HG03159 (cell line): ENCODE measurements at regions not wholly inside any gene's neighbourhood (a gene's known extent, or its start where the extent isn't known, plus 50 kb on each side); places are given as distances from the start of the nearest gene placed in this dataset.

Experiments
- ATAC-seq: cut with Tn5 transposase; IDR thresholded peaks from one replicate; pipeline ENCODE4 v1.9.1; 2021; ENCODE audit warnings: mild to moderate bottlenecking, moderate library complexity; ENCODE audit not compliant: unreplicated experiment

DNA sequence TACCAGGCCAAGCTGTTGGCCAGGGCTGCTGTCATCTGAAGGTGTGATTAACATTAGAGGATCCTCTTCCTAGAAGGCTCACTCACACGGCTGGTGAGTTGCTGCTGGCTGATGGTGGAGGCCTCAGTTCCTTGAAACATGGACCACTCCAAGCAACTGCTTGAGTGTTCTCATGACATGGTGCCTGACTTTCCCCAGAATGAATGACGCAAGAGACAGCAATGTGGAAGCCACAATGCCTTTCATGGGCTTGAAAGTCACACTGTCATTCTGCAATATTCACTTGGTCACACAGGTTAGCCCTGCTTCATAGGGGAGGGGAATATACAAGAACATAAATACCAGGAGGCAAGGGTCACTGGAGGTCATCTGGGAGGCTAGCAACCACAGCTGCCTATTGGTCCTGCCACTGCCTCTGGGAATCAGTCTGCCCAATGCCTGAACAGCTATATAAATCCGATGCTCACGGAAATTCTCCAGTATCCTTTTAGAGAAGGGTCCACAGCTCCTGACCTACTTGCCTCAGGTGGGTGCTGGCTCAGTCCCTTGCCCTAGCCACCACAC, 97.1 kb upstream of the MAML3 start:
- ATAC-seq = no peak

- ATAC-seq = no peak
Measured at GRCh38 chr4:140249351-140249750, 95.4 kb upstream of the MAML3 start.

DNA sequence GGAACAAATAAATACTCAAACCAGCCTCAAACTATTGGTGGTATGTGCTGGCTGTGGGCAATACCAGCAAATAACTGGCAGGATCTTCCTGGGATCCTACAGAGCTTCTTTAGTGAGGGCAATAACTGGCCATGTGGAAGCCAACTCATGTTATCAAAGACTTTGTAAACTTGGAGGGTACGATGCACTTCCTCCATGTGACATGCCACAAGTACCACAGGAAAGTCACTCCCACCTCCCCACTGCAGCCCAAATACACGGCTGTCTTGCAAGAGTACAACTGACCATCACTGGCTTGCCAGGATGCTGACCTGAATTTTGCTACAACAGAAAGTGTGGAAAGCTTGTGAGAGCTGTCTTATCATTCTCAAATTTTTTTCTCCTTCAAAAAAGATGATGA, 93.3 kb upstream of the MAML3 start:
- no peak for ATAC-seq

DNA sequence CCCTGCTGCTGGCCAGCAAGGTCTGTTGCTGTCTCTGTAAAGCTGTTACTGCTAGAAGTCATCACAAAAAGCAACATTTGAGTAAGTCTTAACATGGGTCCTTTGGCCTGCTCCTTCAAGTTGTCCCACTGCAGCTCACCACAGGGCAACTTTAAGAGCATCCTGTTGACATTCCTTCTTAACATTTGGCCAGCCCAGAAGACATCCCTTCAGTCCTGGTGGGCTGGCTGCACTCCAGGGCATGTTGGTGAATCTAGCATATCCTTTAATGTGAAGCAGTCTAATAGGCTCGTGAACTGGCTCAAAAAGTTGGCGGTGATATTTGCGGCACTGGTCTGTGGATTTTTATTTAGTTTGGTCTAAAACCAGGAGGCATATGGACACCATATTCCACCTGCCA, 92.2 kb upstream of the MAML3 start:
- no peak for ATAC-seq

DNA sequence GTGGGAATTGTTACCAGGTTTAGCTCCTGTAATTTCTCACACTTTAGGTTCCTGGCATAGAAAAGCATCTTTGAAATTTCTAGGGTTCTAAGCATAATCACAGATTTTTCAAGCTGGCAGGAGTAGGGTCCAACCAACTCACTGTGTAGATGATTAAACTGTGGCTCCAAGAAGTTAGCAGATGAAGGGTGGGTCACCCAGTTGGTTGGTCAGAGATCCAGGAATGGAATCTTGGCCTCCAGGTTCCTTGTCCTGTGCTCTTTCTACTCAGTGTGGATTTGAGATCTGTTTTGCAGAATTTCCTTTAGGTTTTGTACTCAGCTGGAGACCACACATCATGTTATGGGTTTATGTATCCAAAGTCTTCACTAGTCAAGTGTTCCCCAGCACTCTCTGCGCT, 90.3 kb upstream of the MAML3 start:
- ATAC-seq = no peak

DNA sequence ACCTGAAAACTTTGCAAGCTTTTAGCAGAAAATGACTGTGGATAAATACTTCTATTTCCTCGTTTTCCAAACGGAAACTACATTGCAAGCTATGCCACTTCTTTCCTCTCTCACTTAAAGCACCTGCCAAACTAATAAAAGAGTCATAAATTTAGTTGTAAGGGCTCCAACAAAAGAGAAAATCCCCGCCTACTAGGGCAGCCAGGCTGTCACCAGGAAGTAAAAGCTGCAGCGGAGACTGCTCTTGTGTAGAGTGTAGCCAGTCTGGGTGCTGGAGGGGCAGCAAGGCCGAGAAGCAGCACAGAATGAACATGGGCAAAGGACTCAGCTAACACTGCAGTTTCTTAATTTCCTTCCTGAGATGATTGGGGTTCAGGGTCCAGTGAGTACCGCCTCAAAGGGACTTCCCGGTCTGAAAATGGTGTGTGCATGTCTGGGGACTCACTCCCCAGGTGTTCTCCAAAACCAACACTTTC, 89.3 kb upstream of the MAML3 start:
- ATAC-seq = peak; percentile 78

- ATAC-seq = peak; percentile 71
Measured at GRCh38 chr4:140242357-140243277, 88.6 kb upstream of the MAML3 start.

GRCh38 chr4:140240237-140240636, 86.3 kb upstream of the MAML3 start:
- no peak for ATAC-seq

GRCh38 chr4:140239311-140239710, 85.3 kb upstream of the MAML3 start:
- no peak for ATAC-seq

- ATAC-seq = no peak
Measured at GRCh38 chr4:140238351-140239056, 84.5 kb upstream of the MAML3 start.

DNA sequence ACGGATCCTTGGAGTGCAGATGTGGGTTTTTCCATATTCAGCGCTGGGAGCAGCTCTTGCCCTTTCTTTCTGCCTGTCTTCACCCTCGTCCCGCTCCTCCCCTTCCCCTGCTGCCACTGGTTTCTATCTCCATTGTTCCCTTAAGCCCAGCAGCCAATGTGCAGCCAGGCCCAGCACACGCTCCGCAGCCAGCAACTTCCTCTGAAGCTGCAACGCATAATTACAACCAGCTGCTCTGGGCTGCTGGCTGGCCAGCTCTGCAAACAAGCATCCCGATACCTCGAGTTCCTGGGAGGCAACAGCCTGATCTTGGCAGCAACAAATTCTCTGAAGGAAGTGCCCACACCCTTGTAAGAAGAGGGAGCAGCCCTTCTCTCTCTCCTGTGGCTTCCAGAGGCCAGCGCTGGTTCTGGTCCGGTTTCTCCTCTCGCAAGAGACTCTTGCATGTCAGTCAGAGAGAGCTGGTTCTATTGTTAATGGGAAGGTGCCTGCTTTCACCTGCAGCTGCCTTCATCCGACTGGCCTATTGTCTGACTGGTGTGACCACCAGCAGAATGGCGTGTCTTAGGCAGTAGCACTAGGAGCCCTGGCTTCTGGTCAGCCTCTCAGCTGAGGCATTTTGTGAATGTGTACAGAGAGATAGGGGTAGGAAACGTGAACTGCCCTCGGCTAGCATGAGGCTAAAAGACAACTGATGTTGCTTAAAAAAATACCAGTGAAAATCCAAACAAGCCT, 83.8 kb upstream of the MAML3 start:
- no peak for ATAC-seq

DNA sequence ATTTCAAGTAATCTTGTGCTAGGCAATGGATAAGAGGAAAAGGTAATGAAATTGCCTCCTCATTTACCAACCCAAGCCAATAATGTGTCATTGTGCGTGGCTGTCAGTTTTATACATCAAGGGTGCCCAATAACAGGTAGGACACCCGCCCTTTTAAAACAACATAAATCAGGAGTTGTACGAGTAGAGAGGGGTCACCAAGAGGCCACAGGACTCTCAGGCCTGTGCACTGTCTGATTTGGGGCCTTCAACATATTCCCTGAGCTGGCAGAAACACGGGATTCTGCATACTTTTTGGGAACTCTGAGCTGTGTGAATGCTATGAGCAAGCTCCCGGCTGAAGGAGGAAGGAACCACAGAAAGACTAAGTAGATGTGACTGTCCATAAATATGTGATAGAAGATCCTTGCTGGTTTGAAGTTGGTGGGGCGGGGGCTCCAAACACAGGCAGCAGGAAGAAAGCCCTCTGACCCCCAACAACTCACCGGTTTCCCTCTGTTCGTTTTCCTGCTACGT, 82.7 kb upstream of the MAML3 start:
- ATAC-seq = no peak

GRCh38 chr4:140234697-140235060, 80.7 kb upstream of the MAML3 start:
- ATAC-seq = no peak

DNA sequence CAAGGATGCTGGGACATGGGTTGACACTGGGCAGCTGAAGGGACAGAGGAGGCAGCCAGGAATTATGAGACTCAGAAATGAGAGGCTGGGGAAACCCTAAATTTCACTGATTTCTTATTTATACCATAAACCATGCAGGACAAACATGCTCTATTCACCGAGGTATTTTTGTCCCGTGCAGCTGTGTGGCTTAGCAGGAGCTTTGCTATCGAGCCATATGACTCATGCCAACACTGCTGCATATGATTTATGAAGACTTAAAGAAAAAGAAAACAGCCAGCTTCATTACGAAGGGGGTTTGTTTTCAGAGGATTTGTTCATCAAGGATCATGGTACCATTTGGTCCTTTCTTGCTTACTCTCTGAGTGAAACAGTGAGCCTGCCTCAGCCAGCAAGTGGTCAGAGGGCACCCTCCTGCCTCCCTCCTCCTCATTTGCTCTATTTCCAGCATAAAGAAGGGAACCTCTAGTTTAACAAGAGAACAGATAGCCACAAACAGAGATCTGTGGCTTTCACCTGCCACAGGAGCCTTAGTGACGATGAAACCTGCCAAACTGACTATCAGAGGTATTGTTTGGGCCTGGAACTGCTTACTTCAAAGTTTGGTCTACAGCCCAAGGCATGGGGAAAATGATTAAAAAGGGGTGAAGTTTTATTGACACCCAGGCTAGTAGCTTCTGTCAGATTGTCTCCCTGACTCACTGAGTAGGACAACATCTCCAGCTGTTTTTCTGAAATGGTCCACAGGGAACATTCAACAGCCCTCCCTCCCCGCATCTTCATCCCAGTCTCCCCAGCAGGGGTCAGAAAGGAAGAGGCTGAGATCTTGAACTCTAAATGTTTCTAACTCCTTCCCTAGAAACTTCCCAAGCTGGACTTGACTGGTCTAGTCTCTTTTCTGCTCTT, 80.1 kb upstream of the MAML3 start:
- ATAC-seq = no peak

GRCh38 chr4:140229881-140230280, 75.9 kb upstream of the MAML3 start:
- no peak for ATAC-seq

DNA sequence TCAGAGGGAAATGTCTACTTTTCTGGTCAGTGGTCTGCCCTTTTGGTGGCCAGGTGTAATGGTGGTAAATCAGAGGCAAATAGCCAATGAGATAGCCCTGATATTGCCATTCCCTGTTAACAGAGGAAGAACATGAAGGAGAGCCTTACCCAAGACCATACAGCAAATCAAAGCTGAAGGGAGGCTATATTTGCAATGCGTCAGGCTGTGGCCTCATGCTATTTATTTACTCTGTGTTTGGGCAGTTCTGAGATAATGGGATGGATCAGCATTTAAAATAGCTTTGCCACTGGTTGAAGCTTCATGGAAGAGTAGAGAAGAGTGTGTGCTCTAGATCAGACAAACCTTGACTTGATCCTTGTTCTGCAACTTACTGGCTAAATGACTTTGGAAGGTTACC, 73.3 kb upstream of the MAML3 start:
- no peak for ATAC-seq

DNA sequence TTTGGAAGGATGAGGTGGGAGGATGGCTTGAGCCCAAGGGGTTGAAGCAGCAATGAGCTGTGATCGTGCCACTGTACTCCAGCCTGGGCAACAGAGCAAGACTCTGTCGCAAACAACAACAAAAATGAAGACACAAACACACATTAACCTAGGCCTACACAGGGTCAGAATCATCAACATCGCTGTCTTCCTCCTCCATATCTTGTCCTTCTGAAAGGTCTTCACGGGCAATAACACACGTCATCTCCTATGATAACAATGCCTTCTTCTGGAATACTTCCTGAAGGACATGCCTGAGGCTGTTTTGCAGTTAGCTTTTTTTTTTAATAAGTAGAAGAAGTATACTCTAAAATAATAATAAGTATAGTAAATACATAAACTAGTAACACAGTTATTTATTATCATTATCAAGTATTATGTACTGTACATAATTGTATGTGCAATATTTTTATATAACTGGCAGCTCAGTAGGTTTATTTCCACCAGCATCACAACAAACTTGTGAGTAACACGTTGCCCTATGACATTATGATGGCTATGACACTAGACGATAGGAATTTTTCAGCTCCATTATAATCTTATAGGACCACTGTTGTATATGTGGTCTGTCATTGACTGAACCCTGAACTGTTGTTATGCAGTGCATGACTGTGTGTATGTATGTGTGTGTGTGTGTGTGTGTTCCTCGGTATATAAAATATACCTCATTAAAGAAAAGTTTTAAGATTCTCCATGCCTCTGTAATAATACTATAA, 69.2 kb upstream of the MAML3 start:
- no peak for ATAC-seq

GRCh38 chr4:140222171-140222570, 68.2 kb upstream of the MAML3 start:
- ATAC-seq = no peak

DNA sequence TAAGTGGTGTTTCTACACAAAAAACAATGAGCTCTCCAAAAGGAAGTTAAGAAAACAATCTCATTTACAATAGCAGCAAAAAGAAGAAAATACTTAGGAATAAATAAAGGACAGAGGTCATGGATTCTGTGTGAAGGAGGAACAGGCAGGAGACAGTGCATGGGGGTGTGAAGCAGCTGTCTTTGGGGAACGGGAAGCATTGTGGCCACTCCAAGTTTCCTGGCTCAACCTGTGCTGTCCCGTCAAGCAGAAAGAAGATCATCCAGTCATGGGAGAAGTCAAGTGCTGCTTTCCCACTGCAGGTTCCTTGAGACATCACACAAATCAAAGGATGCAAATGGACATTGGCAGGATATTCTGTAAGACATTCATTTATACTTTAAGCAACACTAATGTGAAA, 66.1 kb upstream of the MAML3 start:
- ATAC-seq = no peak
